ENCODE measurements at regions not wholly inside any gene's neighbourhood (a gene's known extent, or its start where the extent isn't known, plus 50 kb on each side); places are given as distances from the start of the nearest gene placed in this dataset.
"Not testable (repeated sequence)": the region's sequence is repeated elsewhere in the genome, so short reads cannot be mapped to it uniquely, and the experiment has no call there.

- ChIA-PET CTCF (no interaction called here), POLR2A (no interaction called here)
- TF ChIP-seq CTCF (IDR thresholded peaks at IDR 0.05; ENCODE audit: control extremely low read depth, extremely low read depth, low read depth, missing control alignments): no peak
- no peak for DNase-seq (ENCODE audit: extremely low spot score)
Observed at GRCh38 chr13:54394085-54394700, 1365.6 kb downstream of the OLFM4 start.

GRCh38 chr13:54394908-54395307, 1366.3 kb downstream of the OLFM4 start:
- no peak for TF ChIP-seq CTCF (IDR thresholded peaks at IDR 0.05; ENCODE audit: control extremely low read depth, extremely low read depth, low read depth, missing control alignments)
- CTCF ChIA-PET: no interaction called here
- POLR2A ChIA-PET: no interaction called here
- no peak for DNase-seq (ENCODE audit: extremely low spot score)

- POLR2A ChIA-PET: no interaction called here
- DNase-seq (ENCODE audit: extremely low spot score): no peak
- TF ChIP-seq CTCF (IDR thresholded peaks at IDR 0.05; ENCODE audit: control extremely low read depth, extremely low read depth, low read depth, missing control alignments): no peak
- CTCF ChIA-PET: no interaction called here
Observed at GRCh38 chr13:54402495-54402894, 1373.9 kb downstream of the OLFM4 start.

- ChIA-PET POLR2A (no interaction called here), CTCF (interaction anchor here (1.0 kb wide), 1 partner anchor 8 kb away, joined by 3 read pairs; no protein-coding TSS in a partner anchor)
- no peak for DNase-seq (ENCODE audit: extremely low spot score)
- TF ChIP-seq CTCF (IDR thresholded peaks at IDR 0.05; ENCODE audit: control extremely low read depth, extremely low read depth, low read depth, missing control alignments): no peak
Observed at GRCh38 chr13:54415753-54416366, 1387.2 kb downstream of the OLFM4 start.

- CTCF ChIA-PET; POLR2A ChIA-PET; DNase-seq (ENCODE audit: extremely low spot score): not testable (repeated sequence)
Observed at GRCh38 chr13:54422946-54423345, 1394.3 kb downstream of the OLFM4 start.

GRCh38 chr13:54424344-54424743, 1395.7 kb downstream of the OLFM4 start:
- ChIA-PET CTCF (no interaction called here), POLR2A (no interaction called here)
- no peak for TF ChIP-seq CTCF (IDR thresholded peaks at IDR 0.05; ENCODE audit: control extremely low read depth, extremely low read depth, low read depth, missing control alignments)
- DNase-seq (ENCODE audit: extremely low spot score): no peak

- no peak for DNase-seq (ENCODE audit: extremely low spot score)
- ChIA-PET POLR2A (no interaction called here), CTCF (no interaction called here)
- TF ChIP-seq CTCF (IDR thresholded peaks at IDR 0.05; ENCODE audit: control extremely low read depth, extremely low read depth, low read depth, missing control alignments): no peak
Observed at GRCh38 chr13:54433493-54434206, 1405.0 kb downstream of the OLFM4 start.

GRCh38 chr13:54440853-54441400, 1412.3 kb downstream of the OLFM4 start:
- POLR2A ChIA-PET; CTCF ChIA-PET; DNase-seq (ENCODE audit: extremely low spot score): not testable (repeated sequence)
